Sigmoid colon (tissue), 6 donors: ENCODE measurements at regions not wholly inside any gene's neighbourhood (a gene's known extent, or its start where the extent isn't known, plus 50 kb on each side); places are given as distances from the start of the nearest gene placed in this dataset.

Experiments used
- DNase-seq: peaks from one replicate; pipeline ENCODE4 v3.0.0-alpha.2; 2019
- H3K27ac ChIP-seq, 4 donors: fragments of 200-600 bp; sonication (generic); one replicate each; pipeline ENCODE4 v1.5.1; 2016 to 2019; ENCODE audit warnings: mild to moderate bottlenecking in 1 of 4
- H3K27me3 ChIP-seq, 3 donors: fragments of 200-600 bp; sonication (generic); one replicate each; pipeline ENCODE4 v1.5.1; 2019; ENCODE audit warnings: mild to moderate bottlenecking in 1 of 3
- H3K36me3 ChIP-seq, 4 donors: fragments of 200-600 bp; sonication (generic); one replicate each; pipeline ENCODE4 v1.5.1; 2016 to 2019
- H3K4me1 ChIP-seq, 4 donors: fragments of 200-600 bp; sonication (generic); one replicate each; pipeline ENCODE4 v1.5.1; 2017 to 2019
- H3K4me3 ChIP-seq, 4 donors: fragments of 200-600 bp; sonication (generic); one replicate each; pipeline ENCODE4 v1.5.1; 2017 to 2019; ENCODE audit warnings: mild to moderate bottlenecking in 2 of 4, moderate library complexity in 1 of 4
- H3K9me3 ChIP-seq, 4 donors: fragments of 200-600 bp in 3 of 4; sonication (generic) in 3 of 4; one replicate each; pipeline versions ENCODE4 v1.5.1 to v1.6.1; 2013 to 2019
- EP300 ChIP-seq, 4 donors: sonication (generic); formaldehyde crosslinking; IDR thresholded peaks; one replicate each; pipeline ENCODE4 v1.6.1; 2017; ENCODE audit warnings: antibody characterized with exemption in 4 of 4
- POLR2A ChIP-seq, 2 donors: fragments of 450-650 bp; IDR thresholded peaks; one replicate each; pipeline ENCODE4 v1.6.1; 2016; ENCODE audit warnings: antibody characterized with exemption in 2 of 2, mild to moderate bottlenecking in 2 of 2, moderate library complexity in 2 of 2
- POLR2AphosphoS5 ChIP-seq, 4 donors: sonication (generic); formaldehyde crosslinking; IDR thresholded peaks; one replicate each; pipeline ENCODE4 v1.6.1; 2017; ENCODE audit warnings: antibody characterized with exemption in 4 of 4
- WGBS, 2 donors: extraction: QIAGEN DNeasy Blood & Tissue Kit; methylation state at CpG; one replicate each; pipeline ENCODE4 v1.1.7; 2013; 5-methylcytosine and 5-hydroxymethylcytosine counted together
- intact Hi-C: fragments of 100-400 bp; cut with DNase I; formaldehyde crosslinking; loops from one replicate; pipeline ENCODE4 v1.15.1; 2023
- TF ChIP-seq, protein P1 (sequence below), 4 experiments: fragments of 450-650 bp in 3 of 4; fragments of 200-600 bp in 1 of 4; IDR thresholded peaks; one replicate each; pipeline ENCODE4 v1.5.1; 2016 to 2019; ENCODE audit warnings: antibody characterized with exemption in 4 of 4, mild to moderate bottlenecking in 3 of 4, moderate library complexity in 2 of 4
- donor health status: healthy with polysubstance abuse.
- donor health status: healthy.

DNA sequence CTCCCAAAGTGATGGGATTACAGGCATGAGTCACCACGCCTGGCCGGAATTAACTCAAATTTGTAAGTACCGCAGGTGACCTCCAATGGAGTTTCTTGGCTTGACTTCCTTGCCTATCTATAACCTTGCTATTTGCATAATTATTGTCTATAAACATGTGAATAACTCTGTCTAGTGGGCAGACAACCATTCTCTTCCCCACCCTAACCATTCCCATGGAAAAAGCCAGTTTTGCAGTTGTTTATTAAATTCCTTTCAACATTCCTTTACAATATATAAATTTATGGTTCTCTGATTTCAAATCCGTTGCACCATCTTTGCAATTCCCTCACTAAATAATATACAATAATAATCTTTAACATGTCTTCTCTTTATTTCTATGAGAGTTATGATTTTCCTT is 61.0 kb upstream of the ZDHHC17 start:
- TF ChIP-seq EP300 (IDR thresholded peaks at IDR 0.05) (no peak), POLR2A (IDR thresholded peaks at IDR 0.05) (no peak), POLR2AphosphoS5 (IDR thresholded peaks at IDR 0.05) (no peak)
- TF ChIP-seq, protein P1, sequence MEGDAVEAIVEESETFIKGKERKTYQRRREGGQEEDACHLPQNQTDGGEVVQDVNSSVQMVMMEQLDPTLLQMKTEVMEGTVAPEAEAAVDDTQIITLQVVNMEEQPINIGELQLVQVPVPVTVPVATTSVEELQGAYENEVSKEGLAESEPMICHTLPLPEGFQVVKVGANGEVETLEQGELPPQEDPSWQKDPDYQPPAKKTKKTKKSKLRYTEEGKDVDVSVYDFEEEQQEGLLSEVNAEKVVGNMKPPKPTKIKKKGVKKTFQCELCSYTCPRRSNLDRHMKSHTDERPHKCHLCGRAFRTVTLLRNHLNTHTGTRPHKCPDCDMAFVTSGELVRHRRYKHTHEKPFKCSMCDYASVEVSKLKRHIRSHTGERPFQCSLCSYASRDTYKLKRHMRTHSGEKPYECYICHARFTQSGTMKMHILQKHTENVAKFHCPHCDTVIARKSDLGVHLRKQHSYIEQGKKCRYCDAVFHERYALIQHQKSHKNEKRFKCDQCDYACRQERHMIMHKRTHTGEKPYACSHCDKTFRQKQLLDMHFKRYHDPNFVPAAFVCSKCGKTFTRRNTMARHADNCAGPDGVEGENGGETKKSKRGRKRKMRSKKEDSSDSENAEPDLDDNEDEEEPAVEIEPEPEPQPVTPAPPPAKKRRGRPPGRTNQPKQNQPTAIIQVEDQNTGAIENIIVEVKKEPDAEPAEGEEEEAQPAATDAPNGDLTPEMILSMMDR (IDR thresholded peaks at IDR 0.05) = no peak
- no peaks in the 10 kb centered on the region for H3K27me3 ChIP-seq
- no peak overlapping the region for H3K27ac ChIP-seq
- peaks cover 0 to 19% (median 8%) of the 10 kb centered on the region in 4 donors for H3K4me1 ChIP-seq
- no peaks in the 10 kb centered on the region for H3K9me3 ChIP-seq
- no peaks in the 10 kb centered on the region for H3K36me3 ChIP-seq
- intact Hi-C loops = no loop called here
- no peak overlapping the region for H3K4me3 ChIP-seq
- WGBS, 2 donors = 87 to 88% methylated on average over 4 of the region's 4 CpGs
- no peak for DNase-seq

DNA sequence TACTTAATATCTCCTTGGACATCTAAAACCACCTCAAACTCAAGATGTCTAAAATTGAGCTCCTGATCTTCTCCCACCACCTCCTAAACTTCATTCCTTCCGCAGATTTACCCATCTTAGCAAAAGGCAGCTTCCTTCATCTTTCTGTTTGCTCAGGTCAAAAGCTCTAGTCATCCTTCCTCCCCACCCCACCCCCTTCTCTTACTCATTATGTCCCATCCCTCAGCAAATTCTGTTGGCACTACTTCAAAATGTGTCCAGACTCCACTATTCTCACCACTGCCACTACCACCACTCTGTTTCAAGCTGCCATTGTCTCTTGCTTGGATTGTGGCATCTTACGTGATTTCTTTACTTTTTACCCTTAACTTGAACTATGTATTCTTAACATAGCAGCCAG is 59.2 kb upstream of the ZDHHC17 start:
- Histone ChIP-seq H3K4me1 (peaks cover 0 to 25% (median 15%) of the 10 kb centered on the region in 4 donors), H3K4me3 (no peak overlapping the region), H3K36me3 (no peaks in the 10 kb centered on the region), H3K27ac (peak overlapping the region in 2 of 4 donors; percentile 22 to 23), H3K27me3 (no peaks in the 10 kb centered on the region), H3K9me3 (no peaks in the 10 kb centered on the region)
- 48 to 97% methylated on average over 2 of the region's 2 CpGs for WGBS, 2 donors
- no peak for DNase-seq
- intact Hi-C loops = no loop called here
- TF ChIP-seq POLR2A (IDR thresholded peaks at IDR 0.05) (no peak), POLR2AphosphoS5 (IDR thresholded peaks at IDR 0.05) (no peak), EP300 (IDR thresholded peaks at IDR 0.05) (no peak)
- TF ChIP-seq, protein P1 (IDR thresholded peaks at IDR 0.05) = no peak

DNA sequence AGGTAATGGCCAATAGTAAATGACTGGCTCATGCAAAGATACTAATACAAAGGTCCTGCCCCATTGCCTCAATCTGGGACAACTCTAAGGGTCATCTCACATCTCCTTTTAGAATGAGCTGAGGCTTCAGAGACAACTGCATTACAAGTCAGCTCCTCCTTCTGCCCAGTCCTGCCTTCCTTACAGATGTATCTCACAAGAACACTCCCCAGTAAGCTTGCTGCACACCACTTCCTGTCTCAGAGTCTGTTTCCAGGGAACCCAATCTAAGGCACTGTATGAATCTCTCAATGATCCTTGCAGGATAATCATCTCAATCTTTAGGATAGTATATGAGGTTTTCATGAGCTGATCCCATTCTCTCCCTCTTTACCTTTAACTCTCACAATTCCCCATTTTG is 57.8 kb upstream of the ZDHHC17 start:
- Histone ChIP-seq H3K4me1 (peaks cover 0 to 25% (median 15%) of the 10 kb centered on the region in 4 donors), H3K36me3 (no peaks in the 10 kb centered on the region), H3K4me3 (no peak overlapping the region), H3K9me3 (no peaks in the 10 kb centered on the region), H3K27ac (no peak overlapping the region), H3K27me3 (no peaks in the 10 kb centered on the region)
- intact Hi-C loops = no loop called here
- TF ChIP-seq POLR2A (IDR thresholded peaks at IDR 0.05) (no peak), EP300 (IDR thresholded peaks at IDR 0.05) (no peak)
- no peak for DNase-seq

DNA sequence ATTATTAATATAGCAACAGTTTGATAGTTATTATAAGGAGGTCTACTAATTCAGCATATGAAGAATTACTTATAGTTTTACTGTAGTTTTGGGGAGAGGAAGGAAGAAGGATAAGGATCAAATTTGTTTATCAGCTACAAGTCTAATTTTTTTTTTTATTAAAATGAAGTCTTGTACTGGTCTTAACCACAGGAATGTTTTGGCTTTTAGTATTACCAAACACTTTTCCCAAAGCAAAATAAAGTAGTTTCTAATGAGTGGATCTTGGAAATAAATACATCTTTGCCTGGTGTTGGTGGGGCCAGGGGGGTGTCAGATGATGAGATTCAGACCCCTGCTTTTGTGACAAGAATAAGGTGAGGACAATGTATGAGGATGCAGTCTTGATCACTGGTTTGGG is 57.2 kb upstream of the ZDHHC17 start:
- no peak for TF ChIP-seq POLR2AphosphoS5 (IDR thresholded peaks at IDR 0.05)
- no peak for TF ChIP-seq POLR2A (IDR thresholded peaks at IDR 0.05)
- TF ChIP-seq EP300 (IDR thresholded peaks at IDR 0.05) = no peak
- TF ChIP-seq, protein P1 (IDR thresholded peaks at IDR 0.05) = no peak
- Histone ChIP-seq H3K4me3 (no peak overlapping the region), H3K9me3 (no peaks in the 10 kb centered on the region), H3K4me1 (peaks cover 0 to 25% (median 15%) of the 10 kb centered on the region in 4 donors), H3K27me3 (no peaks in the 10 kb centered on the region), H3K27ac (no peak overlapping the region), H3K36me3 (no peaks in the 10 kb centered on the region)
- no peak for DNase-seq
- intact Hi-C loops = no loop called here

DNA sequence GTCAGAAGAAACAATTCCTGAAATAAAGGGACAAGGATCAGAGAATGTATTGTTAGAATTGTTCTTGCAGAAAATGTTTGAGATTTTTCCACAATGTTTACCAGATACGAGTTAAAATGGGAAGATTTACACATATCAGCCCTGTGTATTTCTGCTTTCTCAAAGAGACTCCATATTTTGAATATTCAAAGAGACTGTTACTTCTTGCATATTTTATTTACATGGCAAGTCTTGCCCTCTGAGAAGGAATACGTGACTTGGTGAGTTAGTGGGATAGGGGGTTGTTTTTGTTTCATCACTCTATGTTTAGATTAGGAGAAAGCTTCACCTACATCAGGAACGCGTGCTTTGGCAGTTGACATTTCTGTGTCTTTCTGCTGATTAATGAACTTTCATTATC is 56.1 kb upstream of the ZDHHC17 start:
- Histone ChIP-seq H3K4me3 (no peak overlapping the region), H3K27me3 (no peaks in the 10 kb centered on the region), H3K9me3 (no peaks in the 10 kb centered on the region), H3K27ac (no peak overlapping the region), H3K4me1 (peaks cover 0 to 25% (median 15%) of the 10 kb centered on the region in 4 donors), H3K36me3 (no peaks in the 10 kb centered on the region)
- DNase-seq = no peak
- intact Hi-C loops = no loop called here
- TF ChIP-seq POLR2AphosphoS5 (IDR thresholded peaks at IDR 0.05) (no peak), EP300 (IDR thresholded peaks at IDR 0.05) (no peak), POLR2A (IDR thresholded peaks at IDR 0.05) (no peak)
- TF ChIP-seq, protein P1 (IDR thresholded peaks at IDR 0.05) = no peak
- WGBS, 2 donors = 80 to 82% methylated on average over 4 of the region's 4 CpGs
